ENCODE measurements at regions not wholly inside any gene's neighbourhood (a gene's known extent, or its start where the extent isn't known, plus 50 kb on each side); places are given as distances from the start of the nearest gene placed in this dataset.
"Not testable (repeated sequence)": the region's sequence is repeated elsewhere in the genome, so short reads cannot be mapped to it uniquely, and the experiment has no call there.

GRCh38 chr1:60916906-60917305 is 165.5 kb upstream of the NFIA start:
- Histone ChIP-seq H3K4me1 (peaks cover 4% of the 10 kb centered on the region), H3K9me3 (ENCODE audit: control insufficient read depth, low read length) (no peaks in the 10 kb centered on the region), H3K9ac (no peak overlapping the region), H3K27ac (no peak overlapping the region), H3K4me3 (ENCODE audit: low read depth, low read length) (no peak overlapping the region), H3K36me3 (ENCODE audit: control insufficient read depth, insufficient read depth, low read length) (no peaks in the 10 kb centered on the region), H3K27me3 (ENCODE audit: control insufficient read depth, insufficient read depth, low read length) (no peaks in the 10 kb centered on the region), H3K79me2 (no peaks in the 10 kb centered on the region), H2AFZ (no peak overlapping the region), H3K4me2 (ENCODE audit: low read length) (no peak overlapping the region)
- TF ChIP-seq CTCF (IDR thresholded peaks at IDR 0.05), result no peak

- no peaks in the 10 kb centered on the region for H3K79me2 ChIP-seq
- H3K4me1 ChIP-seq, result peaks cover 11% of the 10 kb centered on the region
- no peak overlapping the region for H3K27ac ChIP-seq
- no peak overlapping the region for H3K4me2 ChIP-seq (ENCODE audit: low read length)
- H2AFZ ChIP-seq, result no peak overlapping the region
- H3K9ac ChIP-seq, result no peak overlapping the region
- no peak for TF ChIP-seq CTCF (IDR thresholded peaks at IDR 0.05)
- H3K9me3 ChIP-seq (ENCODE audit: control insufficient read depth, low read length), result no peaks in the 10 kb centered on the region
- no peak overlapping the region for H3K4me3 ChIP-seq (ENCODE audit: low read depth, low read length)
- H3K27me3 ChIP-seq (ENCODE audit: control insufficient read depth, insufficient read depth, low read length), result no peaks in the 10 kb centered on the region
- no peaks in the 10 kb centered on the region for H3K36me3 ChIP-seq (ENCODE audit: control insufficient read depth, insufficient read depth, low read length)
Observed at GRCh38 chr1:60916199-60916598, 166.2 kb upstream of the NFIA start.

GRCh38 chr1:60915441-60915840 is 166.9 kb upstream of the NFIA start:
- Histone ChIP-seq H2AFZ (no peak overlapping the region), H3K9me3 (ENCODE audit: control insufficient read depth, low read length) (no peaks in the 10 kb centered on the region), H3K36me3 (ENCODE audit: control insufficient read depth, insufficient read depth, low read length) (no peaks in the 10 kb centered on the region), H3K27ac (no peak overlapping the region), H3K4me3 (ENCODE audit: low read depth, low read length) (no peak overlapping the region), H3K79me2 (no peaks in the 10 kb centered on the region), H3K4me2 (ENCODE audit: low read length) (no peak overlapping the region), H3K9ac (no peak overlapping the region), H3K27me3 (ENCODE audit: control insufficient read depth, insufficient read depth, low read length) (no peaks in the 10 kb centered on the region), H3K4me1 (peaks cover 11% of the 10 kb centered on the region)
- TF ChIP-seq CTCF (IDR thresholded peaks at IDR 0.05), result no peak

GRCh38 chr1:60914982-60915381 is 167.4 kb upstream of the NFIA start:
- Histone ChIP-seq H3K36me3 (ENCODE audit: control insufficient read depth, insufficient read depth, low read length) (no peaks in the 10 kb centered on the region), H3K27me3 (ENCODE audit: control insufficient read depth, insufficient read depth, low read length) (no peaks in the 10 kb centered on the region), H2AFZ (no peak overlapping the region), H3K4me1 (peaks cover 11% of the 10 kb centered on the region), H3K9me3 (ENCODE audit: control insufficient read depth, low read length) (no peaks in the 10 kb centered on the region), H3K4me2 (ENCODE audit: low read length) (no peak overlapping the region), H3K27ac (no peak overlapping the region), H3K79me2 (no peaks in the 10 kb centered on the region), H3K4me3 (ENCODE audit: low read depth, low read length) (no peak overlapping the region), H3K9ac (no peak overlapping the region)
- TF ChIP-seq CTCF (IDR thresholded peaks at IDR 0.05), result no peak

GRCh38 chr1:60913708-60914107 is 168.7 kb upstream of the NFIA start:
- H3K27me3 ChIP-seq (ENCODE audit: control insufficient read depth, insufficient read depth, low read length); H3K79me2 ChIP-seq; H2AFZ ChIP-seq; H3K4me2 ChIP-seq (ENCODE audit: low read length); H3K9me3 ChIP-seq (ENCODE audit: control insufficient read depth, low read length); H3K9ac ChIP-seq; H3K27ac ChIP-seq; H3K4me3 ChIP-seq (ENCODE audit: low read depth, low read length); H3K36me3 ChIP-seq (ENCODE audit: control insufficient read depth, insufficient read depth, low read length): not testable (repeated sequence)
- peaks cover 11% of the 10 kb centered on the region for H3K4me1 ChIP-seq
